A549 (cell line): ENCODE measurements at regions not wholly inside any gene's neighbourhood (a gene's known extent, or its start where the extent isn't known, plus 50 kb on each side); places are given as distances from the start of the nearest gene placed in this dataset.

ENCODE experiments used
- CBX8 ChIP-seq: fragments of 200-600 bp; sonication (generic); IDR thresholded peaks from 2 replicates; pipeline ENCODE4 v1.6.1; 2016
- JUN ChIP-seq, 2 experiments: fragments of >200 bp; sonication (Bioruptor Twin); formaldehyde crosslinking; IDR thresholded peaks; 2 replicates in 1 of 2; 3 replicates in 1 of 2; pipeline ENCODE4 v1.6.1; 2016 to 2017
- NR3C1 ChIP-seq: fragments of >200 bp; sonication (Bioruptor Twin); formaldehyde crosslinking; IDR thresholded peaks from 3 replicates; pipeline ENCODE4 v1.6.1; 2017
- TF ChIP-seq, protein P1 (sequence below): fragments of 150-350 bp; IDR thresholded peaks from 2 replicates; pipeline ENCODE4 v1.6.1; 2014; ENCODE audit warnings: low read depth, mild to moderate bottlenecking, low read length
- TF ChIP-seq, protein P2 (sequence below): fragments of >200 bp; sonication (Bioruptor Twin); formaldehyde crosslinking; IDR thresholded peaks from 3 replicates; pipeline ENCODE4 v1.5.1; 2016
- TF ChIP-seq, protein P3 (sequence below): IDR thresholded peaks from 2 replicates; pipeline ENCODE4 v1.6.1; 2012

DNA sequence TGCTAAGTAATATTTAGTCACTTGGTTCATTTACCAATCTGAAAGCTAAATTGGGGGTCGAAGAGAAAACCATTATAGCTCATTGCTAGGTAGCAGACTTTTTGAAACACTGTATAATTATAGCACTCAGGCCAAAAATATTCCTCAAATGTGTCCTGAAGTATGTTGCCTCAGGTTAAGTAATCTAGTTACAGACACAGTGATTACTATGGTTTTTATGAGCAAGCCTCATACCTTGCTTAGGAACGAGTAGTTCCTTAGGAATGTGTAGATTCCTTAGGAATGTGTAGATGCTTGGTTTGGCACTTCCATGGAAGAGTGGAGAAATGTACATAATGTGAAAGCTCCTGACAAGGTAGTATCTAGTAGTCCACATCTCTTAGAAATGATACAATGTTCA is 387.5 kb downstream of the LMO7 start:
- TF ChIP-seq NR3C1: no peak
- no peak for TF ChIP-seq CBX8
- TF ChIP-seq JUN (IDR thresholded peaks at IDR 0.05): no peak
- TF ChIP-seq, protein P1, sequence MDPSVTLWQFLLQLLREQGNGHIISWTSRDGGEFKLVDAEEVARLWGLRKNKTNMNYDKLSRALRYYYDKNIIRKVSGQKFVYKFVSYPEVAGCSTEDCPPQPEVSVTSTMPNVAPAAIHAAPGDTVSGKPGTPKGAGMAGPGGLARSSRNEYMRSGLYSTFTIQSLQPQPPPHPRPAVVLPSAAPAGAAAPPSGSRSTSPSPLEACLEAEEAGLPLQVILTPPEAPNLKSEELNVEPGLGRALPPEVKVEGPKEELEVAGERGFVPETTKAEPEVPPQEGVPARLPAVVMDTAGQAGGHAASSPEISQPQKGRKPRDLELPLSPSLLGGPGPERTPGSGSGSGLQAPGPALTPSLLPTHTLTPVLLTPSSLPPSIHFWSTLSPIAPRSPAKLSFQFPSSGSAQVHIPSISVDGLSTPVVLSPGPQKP: no peak
- TF ChIP-seq, protein P2, sequence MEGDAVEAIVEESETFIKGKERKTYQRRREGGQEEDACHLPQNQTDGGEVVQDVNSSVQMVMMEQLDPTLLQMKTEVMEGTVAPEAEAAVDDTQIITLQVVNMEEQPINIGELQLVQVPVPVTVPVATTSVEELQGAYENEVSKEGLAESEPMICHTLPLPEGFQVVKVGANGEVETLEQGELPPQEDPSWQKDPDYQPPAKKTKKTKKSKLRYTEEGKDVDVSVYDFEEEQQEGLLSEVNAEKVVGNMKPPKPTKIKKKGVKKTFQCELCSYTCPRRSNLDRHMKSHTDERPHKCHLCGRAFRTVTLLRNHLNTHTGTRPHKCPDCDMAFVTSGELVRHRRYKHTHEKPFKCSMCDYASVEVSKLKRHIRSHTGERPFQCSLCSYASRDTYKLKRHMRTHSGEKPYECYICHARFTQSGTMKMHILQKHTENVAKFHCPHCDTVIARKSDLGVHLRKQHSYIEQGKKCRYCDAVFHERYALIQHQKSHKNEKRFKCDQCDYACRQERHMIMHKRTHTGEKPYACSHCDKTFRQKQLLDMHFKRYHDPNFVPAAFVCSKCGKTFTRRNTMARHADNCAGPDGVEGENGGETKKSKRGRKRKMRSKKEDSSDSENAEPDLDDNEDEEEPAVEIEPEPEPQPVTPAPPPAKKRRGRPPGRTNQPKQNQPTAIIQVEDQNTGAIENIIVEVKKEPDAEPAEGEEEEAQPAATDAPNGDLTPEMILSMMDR: no peak
- TF ChIP-seq, protein P3, sequence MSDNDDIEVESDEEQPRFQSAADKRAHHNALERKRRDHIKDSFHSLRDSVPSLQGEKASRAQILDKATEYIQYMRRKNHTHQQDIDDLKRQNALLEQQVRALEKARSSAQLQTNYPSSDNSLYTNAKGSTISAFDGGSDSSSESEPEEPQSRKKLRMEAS: no peak
